Panc1 (cell line): ENCODE measurements at regions not wholly inside any gene's neighbourhood (a gene's known extent, or its start where the extent isn't known, plus 50 kb on each side); places are given as distances from the start of the nearest gene placed in this dataset.

Experiments used
- CTCF ChIP-seq: fragments of 450-650 bp; IDR thresholded peaks from 2 replicates; pipeline ENCODE4 v1.5.1; 2017; ENCODE audit warnings: mild to moderate bottlenecking
- POLR2AphosphoS5 ChIP-seq: IDR thresholded peaks from 2 replicates; pipeline ENCODE4 v1.6.1; 2012; ENCODE audit warnings: mild to moderate bottlenecking, low read depth, low read length, moderate library complexity
- REST ChIP-seq, 2 experiments: IDR thresholded peaks; 2 replicates each; pipeline ENCODE4 v1.6.1; 2011 to 2012; ENCODE audit warnings: low read depth in 2 of 2, control low read depth in 1 of 2, low read length in 1 of 2, mild to moderate bottlenecking in 1 of 2, moderate library complexity in 1 of 2; ENCODE audit not compliant: insufficient read depth in 1 of 2
- SIN3A ChIP-seq: IDR thresholded peaks from 2 replicates; pipeline ENCODE4 v1.6.1; 2012; ENCODE audit warnings: low read depth, mild to moderate bottlenecking, low read length, moderate library complexity, borderline replicate concordance; ENCODE audit not compliant: insufficient read depth

DNA sequence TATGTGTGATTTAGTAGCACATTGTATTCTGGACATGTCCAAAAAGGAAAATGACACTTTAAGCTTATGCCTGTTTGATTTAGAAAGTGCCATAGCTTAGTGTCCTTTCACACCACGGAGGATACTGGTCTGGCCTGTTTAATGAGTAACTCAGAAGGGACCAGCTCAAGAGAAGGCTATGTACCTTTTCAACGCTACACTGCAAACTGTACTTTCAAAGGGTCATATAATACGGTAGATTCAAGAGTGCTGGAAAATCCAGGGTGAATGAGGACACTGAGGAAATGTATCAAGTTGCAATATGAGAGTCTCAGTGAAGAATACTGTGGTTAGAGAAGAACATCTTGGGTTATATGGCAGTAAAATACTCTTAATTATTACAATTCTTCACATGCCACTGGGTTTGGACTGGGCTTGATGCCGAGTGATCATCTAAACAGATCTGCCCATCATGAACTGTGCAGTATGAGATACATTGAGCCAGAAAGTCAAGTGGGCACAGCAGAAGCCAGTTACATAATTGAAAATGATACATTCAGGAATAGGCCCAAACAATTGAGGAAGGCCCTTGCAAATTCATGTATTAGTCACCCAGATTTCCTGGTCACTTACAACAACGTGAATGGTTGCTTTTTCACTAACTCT, 1211.5 kb upstream of the CDH9 start:
- TF ChIP-seq POLR2AphosphoS5, result no peak
- TF ChIP-seq CTCF, result no peak
- no peak for TF ChIP-seq REST (IDR thresholded peaks at IDR 0.05; ENCODE audit: insufficient read depth in 1 of 2, low read depth in 2 of 2, low read length in 1 of 2)
- TF ChIP-seq SIN3A, result no peak
